IPS-15b (cell line): ENCODE measurements at regions not wholly inside any gene's neighbourhood (a gene's known extent, or its start where the extent isn't known, plus 50 kb on each side); places are given as distances from the start of the nearest gene placed in this dataset.

Experiments used
- H3K27me3 ChIP-seq: one replicate; pipeline ENCODE4 v1.6.1; 2013; ENCODE audit warnings: low read length; ENCODE audit not compliant: control insufficient read depth, insufficient read depth
- H3K36me3 ChIP-seq: one replicate; pipeline ENCODE4 v1.6.1; 2013; ENCODE audit warnings: low read length; ENCODE audit not compliant: control insufficient read depth, insufficient read depth
- H3K4me1 ChIP-seq: one replicate; pipeline ENCODE4 v1.6.1; 2013; ENCODE audit warnings: mild to moderate bottlenecking, low read length; ENCODE audit not compliant: control insufficient read depth, insufficient read depth
- H3K4me3 ChIP-seq: one replicate; pipeline ENCODE4 v1.5.1; 2013; ENCODE audit warnings: low read depth, low read length
- H3K9ac ChIP-seq: one replicate; pipeline ENCODE4 v1.6.1; 2013; ENCODE audit warnings: low read depth, mild to moderate bottlenecking, low read length
- H3K9me3 ChIP-seq: one replicate; pipeline ENCODE4 v1.6.1; 2013; ENCODE audit warnings: mild to moderate bottlenecking, low read length; ENCODE audit not compliant: control insufficient read depth, insufficient read depth

- Histone ChIP-seq H3K4me1 (no peaks in the 10 kb centered on the region), H3K27me3 (no peaks in the 10 kb centered on the region), H3K9ac (no peak overlapping the region), H3K9me3 (no peaks in the 10 kb centered on the region), H3K4me3 (no peak overlapping the region), H3K36me3 (no peaks in the 10 kb centered on the region)
These were observed 456.9 kb downstream of the TAF11L14 start for GRCh38 chr5:18091142-18091541.

GRCh38 chr5:18091758-18092157 is 457.5 kb downstream of the TAF11L14 start:
- Histone ChIP-seq H3K27me3 (no peaks in the 10 kb centered on the region), H3K9ac (no peak overlapping the region), H3K4me1 (no peaks in the 10 kb centered on the region), H3K4me3 (no peak overlapping the region), H3K9me3 (no peaks in the 10 kb centered on the region), H3K36me3 (no peaks in the 10 kb centered on the region)

- peaks cover 2% of the 10 kb centered on the region for H3K4me1 ChIP-seq
- no peaks in the 10 kb centered on the region for H3K27me3 ChIP-seq
- H3K9ac ChIP-seq = no peak overlapping the region
- no peak overlapping the region for H3K4me3 ChIP-seq
- no peaks in the 10 kb centered on the region for H3K36me3 ChIP-seq
- no peaks in the 10 kb centered on the region for H3K9me3 ChIP-seq
These were observed 460.8 kb downstream of the TAF11L14 start for GRCh38 chr5:18095061-18095460.

- Histone ChIP-seq H3K4me1 (peaks cover 2% of the 10 kb centered on the region), H3K9ac (no peak overlapping the region), H3K9me3 (no peaks in the 10 kb centered on the region), H3K4me3 (no peak overlapping the region), H3K27me3 (no peaks in the 10 kb centered on the region), H3K36me3 (no peaks in the 10 kb centered on the region)
These were observed 463.6 kb downstream of the TAF11L14 start for GRCh38 chr5:18097817-18098216.

- H3K4me3 ChIP-seq = no peak overlapping the region
These were observed 464.4 kb downstream of the TAF11L14 start for GRCh38 chr5:18098691-18099090.

GRCh38 chr5:18099261-18099660 is 465.0 kb downstream of the TAF11L14 start:
- H3K9me3 ChIP-seq = no peaks in the 10 kb centered on the region
- no peak overlapping the region for H3K9ac ChIP-seq
- H3K27me3 ChIP-seq = no peaks in the 10 kb centered on the region
- H3K36me3 ChIP-seq = no peaks in the 10 kb centered on the region
- H3K4me3 ChIP-seq = no peak overlapping the region
- H3K4me1 ChIP-seq = peaks cover 2% of the 10 kb centered on the region

More at GRCh38 chr5:18098691-18099090, 464.4 kb downstream of the TAF11L14 start:
- no peaks in the 10 kb centered on the region for H3K9me3 ChIP-seq
- no peaks in the 10 kb centered on the region for H3K36me3 ChIP-seq
- no peaks in the 10 kb centered on the region for H3K27me3 ChIP-seq
- no peak overlapping the region for H3K9ac ChIP-seq
- peaks cover 2% of the 10 kb centered on the region for H3K4me1 ChIP-seq

- H3K9ac ChIP-seq = no peak overlapping the region
- no peaks in the 10 kb centered on the region for H3K36me3 ChIP-seq
- H3K4me1 ChIP-seq = peaks cover 2% of the 10 kb centered on the region
- H3K27me3 ChIP-seq = no peaks in the 10 kb centered on the region
- H3K9me3 ChIP-seq = no peaks in the 10 kb centered on the region
- no peak overlapping the region for H3K4me3 ChIP-seq
These were observed 467.3 kb downstream of the TAF11L14 start for GRCh38 chr5:18101532-18101931.

GRCh38 chr5:18102733-18103132 is 468.5 kb downstream of the TAF11L14 start:
- H3K36me3 ChIP-seq = no peaks in the 10 kb centered on the region
- H3K4me3 ChIP-seq = no peak overlapping the region
- H3K9ac ChIP-seq = no peak overlapping the region
- no peaks in the 10 kb centered on the region for H3K9me3 ChIP-seq
- peaks cover 2% of the 10 kb centered on the region for H3K4me1 ChIP-seq
- no peaks in the 10 kb centered on the region for H3K27me3 ChIP-seq

- Histone ChIP-seq H3K9me3 (no peaks in the 10 kb centered on the region), H3K4me3 (no peak overlapping the region), H3K4me1 (no peaks in the 10 kb centered on the region), H3K36me3 (no peaks in the 10 kb centered on the region), H3K27me3 (no peaks in the 10 kb centered on the region), H3K9ac (no peak overlapping the region)
These were observed 471.2 kb downstream of the TAF11L14 start for GRCh38 chr5:18105449-18105848.

- Histone ChIP-seq H3K4me1 (no peaks in the 10 kb centered on the region), H3K9me3 (no peaks in the 10 kb centered on the region), H3K4me3 (no peak overlapping the region), H3K27me3 (no peaks in the 10 kb centered on the region), H3K36me3 (no peaks in the 10 kb centered on the region), H3K9ac (no peak overlapping the region)
These were observed 477.7 kb downstream of the TAF11L14 start for GRCh38 chr5:18111906-18112465.

- Histone ChIP-seq H3K4me1 (no peaks in the 10 kb centered on the region), H3K4me3 (no peak overlapping the region), H3K27me3 (no peaks in the 10 kb centered on the region), H3K36me3 (no peaks in the 10 kb centered on the region), H3K9me3 (no peaks in the 10 kb centered on the region), H3K9ac (no peak overlapping the region)
These were observed 479.5 kb downstream of the TAF11L14 start for GRCh38 chr5:18113721-18114120.

GRCh38 chr5:18114151-18114757 is 480.0 kb downstream of the TAF11L14 start:
- Histone ChIP-seq H3K4me3 (no peak overlapping the region), H3K27me3 (no peaks in the 10 kb centered on the region), H3K4me1 (no peaks in the 10 kb centered on the region), H3K9ac (no peak overlapping the region), H3K36me3 (no peaks in the 10 kb centered on the region), H3K9me3 (no peaks in the 10 kb centered on the region)
